Neural crest cell (in vitro differentiated cells): ENCODE measurements at regions not wholly inside any gene's neighbourhood (a gene's known extent, or its start where the extent isn't known, plus 50 kb on each side); places are given as distances from the start of the nearest gene placed in this dataset.
"Not testable (repeated sequence)": the region's sequence is repeated elsewhere in the genome, so short reads cannot be mapped to it uniquely, and the experiment has no call there.

ENCODE experiments used
- DNase-seq: peaks from one replicate; pipeline ENCODE4 v3.0.0; 2021; ENCODE audit warnings: low read depth, mixed read lengths, low spot score
- H3K27ac Mint-ChIP-seq: one replicate; pipeline ENCODE4 v1.8.0; 2021; ENCODE audit warnings: mild to moderate bottlenecking, mixed read lengths; ENCODE audit not compliant: unreplicated experiment
- H3K27me3 Mint-ChIP-seq: 2 replicates; pipeline ENCODE4 v1.8.0; 2021; ENCODE audit warnings: low read depth, mild to moderate bottlenecking, mixed read lengths
- H3K36me3 Mint-ChIP-seq: 2 replicates; pipeline ENCODE4 v1.8.0; 2021; ENCODE audit warnings: low read depth, mild to moderate bottlenecking, mixed read lengths
- H3K4me1 Mint-ChIP-seq: 2 replicates; pipeline ENCODE4 v1.8.0; 2021; ENCODE audit warnings: mixed read lengths
- H3K4me3 Mint-ChIP-seq: one replicate; pipeline ENCODE4 v1.8.0; 2021; ENCODE audit warnings: mild to moderate bottlenecking, mixed read lengths
- H3K9me3 Mint-ChIP-seq: 2 replicates; pipeline ENCODE4 v1.8.0; 2021; ENCODE audit warnings: mixed read lengths
- CTCF ChIP-seq: fragments of 200-600 bp; sonication (generic); conservative IDR thresholded peaks from 2 replicates; pipeline ENCODE4 v1.5.0; 2021; ENCODE audit warnings: antibody characterized with exemption, mild to moderate bottlenecking

- H3K4me3 Mint-ChIP-seq, result not testable (repeated sequence)
Measured at GRCh38 chr10:35263827-35264226, 72.5 kb upstream of the CCNY start.

DNA sequence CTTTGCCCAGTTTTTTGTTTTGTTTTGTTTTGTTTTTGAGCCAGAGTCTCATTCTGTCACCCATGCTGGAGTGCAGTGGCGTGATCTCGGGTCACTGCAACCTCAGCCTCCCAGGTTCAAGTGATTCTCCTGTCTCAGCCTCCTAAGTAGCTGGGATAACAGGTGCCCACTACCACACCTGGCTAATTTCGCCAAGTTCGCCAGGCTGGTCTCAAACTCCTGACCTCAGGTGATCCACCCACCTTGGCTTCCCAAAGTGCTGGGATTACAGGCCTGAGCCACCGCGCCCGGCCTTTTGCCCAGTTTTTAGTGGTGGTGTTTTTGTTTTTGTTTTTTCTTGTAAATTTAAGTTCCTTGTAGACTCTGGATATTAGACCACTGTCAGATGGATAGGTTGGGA lies 71.7 kb upstream of the CCNY start:
- not testable (repeated sequence) for H3K36me3 Mint-ChIP-seq, H3K9me3 Mint-ChIP-seq, H3K27me3 Mint-ChIP-seq, DNase-seq, H3K4me3 Mint-ChIP-seq, H3K4me1 Mint-ChIP-seq, H3K27ac Mint-ChIP-seq

More at GRCh38 chr10:35263827-35264226, 72.5 kb upstream of the CCNY start:
- not testable (repeated sequence) for DNase-seq, H3K27ac Mint-ChIP-seq, H3K36me3 Mint-ChIP-seq, H3K4me1 Mint-ChIP-seq, H3K27me3 Mint-ChIP-seq, H3K9me3 Mint-ChIP-seq

DNA sequence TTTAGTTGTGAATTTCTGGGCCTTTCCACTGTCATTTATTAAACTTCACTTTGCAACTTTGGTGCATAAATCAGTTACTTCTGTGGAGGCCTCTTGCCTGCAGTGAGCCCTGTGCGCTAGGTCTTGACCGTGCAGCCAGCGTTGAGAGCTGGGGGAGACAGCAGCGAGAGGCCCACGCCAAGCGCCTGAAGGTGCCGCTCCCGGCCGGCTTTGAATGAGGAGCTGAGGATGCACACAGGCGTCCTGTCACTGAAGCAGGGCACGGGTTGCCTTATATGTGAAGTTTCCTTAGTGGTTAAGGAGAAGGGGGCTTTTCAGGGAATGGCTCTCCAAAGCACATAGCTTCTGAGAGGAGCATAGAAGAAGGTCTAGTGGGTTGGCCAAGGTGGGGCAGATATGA lies 70.9 kb upstream of the CCNY start:
- no peak for TF ChIP-seq CTCF
- DNase-seq, result no peak
- H3K9me3 Mint-ChIP-seq, result peaks cover 3% of the 10 kb centered on the region
- peaks cover 8% of the 10 kb centered on the region for H3K4me1 Mint-ChIP-seq
- H3K4me3 Mint-ChIP-seq, result no peak overlapping the region
- H3K27ac Mint-ChIP-seq, result no peak overlapping the region
- H3K27me3 Mint-ChIP-seq, result no peaks in the 10 kb centered on the region
- H3K36me3 Mint-ChIP-seq, result no peaks in the 10 kb centered on the region

DNA sequence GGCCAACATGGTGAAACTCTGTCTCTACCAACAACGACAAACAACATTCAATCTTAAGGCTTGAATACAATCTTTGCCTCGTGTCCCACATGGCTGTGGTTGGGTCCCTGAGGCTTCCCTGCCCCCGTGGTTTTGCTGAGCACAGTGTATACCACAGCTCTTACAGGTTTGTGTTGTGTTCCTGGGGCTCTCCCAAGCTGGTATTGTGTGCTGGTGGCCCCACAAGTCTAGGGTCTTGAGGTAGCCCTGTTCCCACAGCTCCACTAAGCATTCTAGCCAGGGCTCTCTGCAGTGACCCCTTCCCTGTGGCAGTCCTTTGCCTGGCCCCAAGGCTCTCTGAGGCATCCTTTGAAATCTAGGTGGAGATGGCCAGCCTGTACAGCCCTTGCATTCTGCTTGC lies 68.0 kb upstream of the CCNY start:
- Mint-ChIP-seq H3K9me3 (peaks cover 6% of the 10 kb centered on the region), H3K4me3 (no peak overlapping the region), H3K27ac (no peak overlapping the region), H3K36me3 (no peaks in the 10 kb centered on the region), H3K27me3 (no peaks in the 10 kb centered on the region), H3K4me1 (peaks cover 23% of the 10 kb centered on the region)
- TF ChIP-seq CTCF, result no peak
- DNase-seq, result no peak

GRCh38 chr10:35268791-35269257 lies 67.5 kb upstream of the CCNY start:
- no peaks in the 10 kb centered on the region for H3K36me3 Mint-ChIP-seq
- H3K27ac Mint-ChIP-seq, result no peak overlapping the region
- no peak for TF ChIP-seq CTCF
- DNase-seq, result no peak
- no peaks in the 10 kb centered on the region for H3K27me3 Mint-ChIP-seq
- H3K4me3 Mint-ChIP-seq, result no peak overlapping the region
- peaks cover 2% of the 10 kb centered on the region for H3K9me3 Mint-ChIP-seq
- H3K4me1 Mint-ChIP-seq, result peaks cover 23% of the 10 kb centered on the region

- Mint-ChIP-seq H3K27ac (no peak overlapping the region), H3K36me3 (no peaks in the 10 kb centered on the region), H3K9me3 (peaks cover 2% of the 10 kb centered on the region), H3K27me3 (no peaks in the 10 kb centered on the region), H3K4me1 (peaks cover 23% of the 10 kb centered on the region), H3K4me3 (no peak overlapping the region)
- TF ChIP-seq CTCF, result no peak
- DNase-seq, result no peak
Measured at GRCh38 chr10:35270100-35270499, 66.2 kb upstream of the CCNY start.
